ENCODE measurements at regions not wholly inside any gene's neighbourhood (a gene's known extent, or its start where the extent isn't known, plus 50 kb on each side); places are given as distances from the start of the nearest gene placed in this dataset.
A peak's percentile ranks its signal among the peaks of the same experiment; 100 is the strongest.
"Not testable (repeated sequence)": the region's sequence is repeated elsewhere in the genome, so short reads cannot be mapped to it uniquely, and the experiment has no call there.

- TF ChIP-seq CTCF (conservative IDR thresholded peaks at IDR 0.05; ENCODE audit: control insufficient read depth, insufficient read depth, low read depth, low read length): no peak
- DNase-seq (ENCODE audit: low read depth): no peak
- no peak overlapping the region for H3K4me3 ChIP-seq (ENCODE audit: control insufficient read depth, low read depth, low read length)
These were observed 76.1 kb upstream of the PRL start for GRCh38 chr6:22372922-22373321.

GRCh38 chr6:22374950-22375349, 78.1 kb upstream of the PRL start:
- DNase-seq (ENCODE audit: low read depth); H3K4me3 ChIP-seq (ENCODE audit: control insufficient read depth, low read depth, low read length): not testable (repeated sequence)

GRCh38 chr6:22376293-22376692, 79.5 kb upstream of the PRL start:
- DNase-seq (ENCODE audit: low read depth); H3K4me3 ChIP-seq (ENCODE audit: control insufficient read depth, low read depth, low read length): not testable (repeated sequence)

- not testable (repeated sequence) for DNase-seq (ENCODE audit: low read depth); H3K4me3 ChIP-seq (ENCODE audit: control insufficient read depth, low read depth, low read length)
These were observed 81.7 kb upstream of the PRL start for GRCh38 chr6:22378536-22378935.

- H3K4me3 ChIP-seq (ENCODE audit: control insufficient read depth, low read depth, low read length): no peak overlapping the region
- TF ChIP-seq CTCF (conservative IDR thresholded peaks at IDR 0.05; ENCODE audit: control insufficient read depth, insufficient read depth, low read depth, low read length): no peak
- no peak for DNase-seq (ENCODE audit: low read depth)
These were observed 83.4 kb upstream of the PRL start for GRCh38 chr6:22380236-22380635.

GRCh38 chr6:22381845-22382544, 85.2 kb upstream of the PRL start:
- no peak for DNase-seq (ENCODE audit: low read depth)
- H3K4me3 ChIP-seq (ENCODE audit: control insufficient read depth, low read depth, low read length): no peak overlapping the region
- TF ChIP-seq CTCF (conservative IDR thresholded peaks at IDR 0.05; ENCODE audit: control insufficient read depth, insufficient read depth, low read depth, low read length): no peak

GRCh38 chr6:22383016-22383415, 86.2 kb upstream of the PRL start:
- TF ChIP-seq CTCF (conservative IDR thresholded peaks at IDR 0.05; ENCODE audit: control insufficient read depth, insufficient read depth, low read depth, low read length): no peak
- H3K4me3 ChIP-seq (ENCODE audit: control insufficient read depth, low read depth, low read length): no peak overlapping the region
- DNase-seq (ENCODE audit: low read depth): peak; percentile 37

GRCh38 chr6:22392711-22393110, 95.9 kb upstream of the PRL start:
- peak; percentile 71 for DNase-seq (ENCODE audit: low read depth)
- no peak overlapping the region for H3K4me3 ChIP-seq (ENCODE audit: control insufficient read depth, low read depth, low read length)
- TF ChIP-seq CTCF (conservative IDR thresholded peaks at IDR 0.05; ENCODE audit: control insufficient read depth, insufficient read depth, low read depth, low read length): no peak
